GM12865 (cell line): ENCODE measurements at regions not wholly inside any gene's neighbourhood (a gene's known extent, or its start where the extent isn't known, plus 50 kb on each side); places are given as distances from the start of the nearest gene placed in this dataset.
"Not testable (repeated sequence)": the region's sequence is repeated elsewhere in the genome, so short reads cannot be mapped to it uniquely, and the experiment has no call there.

Experiments
- DNase-seq: peaks from one replicate; pipeline ENCODE4 v3.0.0; 2010; ENCODE audit warnings: low read depth
- H3K4me3 ChIP-seq: 2 replicates; pipeline ENCODE4 v1.5.1; 2011; ENCODE audit warnings: mild to moderate bottlenecking, low read depth, low read length, control low read depth
- CTCF ChIP-seq: IDR thresholded peaks from 2 replicates; pipeline ENCODE4 v1.5.1; 2011; ENCODE audit warnings: low read length, control low read depth, low read depth, inconsistent platforms; ENCODE audit not compliant: insufficient read depth; ENCODE audit errors: missing control alignments

DNA sequence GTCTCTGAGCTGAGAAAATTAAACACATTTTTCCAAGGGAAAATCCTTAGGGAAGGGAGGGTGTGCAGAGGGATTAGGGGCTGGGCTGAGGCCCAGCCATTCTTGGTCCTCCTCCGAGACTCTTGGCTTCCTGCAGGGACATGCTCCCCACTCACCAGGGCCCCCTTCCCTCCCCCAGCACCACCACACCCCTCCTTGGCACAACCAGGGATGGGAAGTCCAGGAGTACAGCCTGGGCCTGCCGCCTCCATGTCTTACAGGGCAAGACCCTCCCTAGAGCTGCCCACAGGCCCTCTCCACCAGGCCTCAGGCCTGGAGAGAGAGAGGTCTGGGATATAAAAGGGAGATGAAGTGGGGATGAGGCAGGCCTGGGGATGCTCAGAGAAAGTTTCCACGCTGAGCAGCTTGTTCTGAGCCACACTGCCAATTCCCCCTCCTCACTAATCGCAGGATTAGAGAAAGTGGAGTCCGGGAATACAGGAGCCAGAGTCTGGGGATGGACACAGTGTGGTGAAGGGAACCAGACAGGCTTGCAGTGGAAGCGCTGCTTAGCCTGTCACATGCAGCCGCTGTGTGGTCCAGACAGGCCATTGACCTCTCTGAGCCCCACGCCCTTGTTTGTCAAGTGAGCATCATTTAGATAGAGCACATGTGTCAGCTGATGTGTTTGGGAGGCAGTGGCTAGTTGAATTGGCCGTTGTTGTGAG, 105.5 kb downstream of the MRPL14 start:
- no peak overlapping the region for H3K4me3 ChIP-seq
- no peak for DNase-seq
- TF ChIP-seq CTCF = no peak

DNA sequence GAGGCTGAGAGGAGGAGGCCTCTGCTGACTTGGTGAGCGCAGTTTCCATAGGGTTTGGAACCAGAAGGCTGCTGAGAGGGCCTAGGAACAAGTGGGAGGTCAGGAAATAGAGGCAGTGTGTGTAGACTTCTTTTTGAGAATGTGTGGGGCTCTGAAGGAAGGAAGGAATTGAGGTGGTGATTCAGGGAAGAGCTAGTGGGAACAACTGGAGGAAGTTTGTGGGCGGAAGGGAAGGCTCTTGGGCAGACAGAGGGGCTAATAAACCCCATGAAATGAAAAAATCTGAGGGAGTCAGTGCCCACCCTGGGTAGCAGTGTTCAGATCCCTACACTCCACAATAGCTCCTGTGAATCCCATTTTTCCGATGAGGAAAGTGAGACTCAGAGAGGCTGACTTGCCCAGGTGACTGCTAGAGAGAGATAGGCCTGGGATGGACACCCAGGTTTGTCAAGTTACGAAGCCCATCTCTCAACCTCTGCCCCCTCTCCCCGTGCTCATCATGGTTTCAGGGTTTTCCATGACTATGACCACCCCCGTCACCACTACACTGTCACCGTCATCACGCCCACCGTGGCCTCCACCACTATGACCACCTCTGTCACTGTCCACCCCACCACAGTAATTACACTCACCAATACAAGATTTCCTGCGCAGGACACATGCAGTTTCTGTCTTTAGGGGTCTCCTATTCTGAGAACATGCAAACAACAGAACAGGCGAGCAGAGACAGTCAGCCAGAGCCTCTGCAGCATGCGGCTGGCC, 106.4 kb downstream of the MRPL14 start:
- H3K4me3 ChIP-seq = no peak overlapping the region
- TF ChIP-seq CTCF = no peak
- no peak for DNase-seq

DNA sequence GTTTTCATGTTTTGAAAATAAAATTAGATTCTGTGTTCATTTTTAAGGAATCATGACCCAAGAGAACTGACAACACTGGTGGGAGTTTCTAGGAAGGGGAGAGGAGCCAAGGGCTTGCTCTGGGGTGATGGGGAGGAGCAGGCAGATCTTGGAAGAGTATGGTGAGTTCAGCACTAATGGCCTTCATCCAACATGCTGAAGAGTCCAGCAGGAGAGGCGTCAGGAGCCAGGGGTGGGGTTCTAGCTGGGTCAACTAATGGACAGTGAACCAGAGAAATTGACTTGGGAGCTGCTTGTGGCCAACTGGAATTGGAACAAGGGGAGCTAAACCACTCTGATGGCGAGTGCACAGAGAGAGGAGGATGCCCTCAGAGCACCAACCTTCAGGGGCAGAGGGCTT, 107.1 kb downstream of the MRPL14 start:
- H3K4me3 ChIP-seq = no peak overlapping the region
- no peak for DNase-seq
- TF ChIP-seq CTCF = no peak

- H3K4me3 ChIP-seq, DNase-seq: not testable (repeated sequence)
These were observed 109.9 kb downstream of the MRPL14 start for GRCh38 chr6:44017307-44017706.

DNA sequence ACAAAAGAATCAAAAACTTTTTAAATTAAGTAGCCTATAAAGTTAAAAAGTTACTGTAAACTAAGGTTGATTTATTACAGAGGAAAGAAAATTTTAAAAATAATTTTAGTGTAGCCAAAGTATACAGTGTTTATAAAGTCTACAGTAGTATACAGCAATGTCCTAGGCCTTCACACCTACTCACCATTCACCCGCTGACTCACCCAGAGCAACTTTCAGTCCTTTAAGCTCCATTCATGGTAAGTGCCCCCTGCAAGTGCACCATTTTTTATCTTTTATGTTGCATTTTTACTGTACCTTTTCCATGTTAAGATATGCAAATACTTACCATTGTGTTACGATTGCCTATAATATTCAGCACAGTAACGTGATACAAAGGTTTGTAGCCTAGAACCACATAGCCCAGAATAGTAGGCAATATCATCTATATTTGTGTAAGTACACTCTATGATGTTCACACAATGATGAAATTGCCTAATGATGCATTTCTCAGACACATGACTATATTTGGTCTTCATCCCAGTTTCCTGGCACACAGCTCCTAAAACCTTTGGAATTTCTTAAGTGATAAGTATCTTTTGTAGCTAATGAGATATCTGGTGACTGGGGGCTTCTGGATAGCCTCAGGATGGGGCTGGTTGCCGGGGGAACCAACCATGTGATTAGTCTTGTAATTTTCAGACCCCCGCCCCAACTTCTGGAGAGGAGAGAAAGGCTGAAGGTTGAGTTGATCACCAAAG, 111.0 kb downstream of the MRPL14 start:
- H3K4me3 ChIP-seq = no peak overlapping the region
- TF ChIP-seq CTCF = no peak
- DNase-seq = no peak

- no peak overlapping the region for H3K4me3 ChIP-seq
- DNase-seq = no peak
These were observed 115.2 kb downstream of the MRPL14 start for GRCh38 chr6:44012078-44012493.

More at GRCh38 chr6:44012078-44012493, 115.2 kb downstream of the MRPL14 start:
- no peak for TF ChIP-seq CTCF
